ENCODE measurements at regions not wholly inside any gene's neighbourhood (a gene's known extent, or its start where the extent isn't known, plus 50 kb on each side); places are given as distances from the start of the nearest gene placed in this dataset.

DNA sequence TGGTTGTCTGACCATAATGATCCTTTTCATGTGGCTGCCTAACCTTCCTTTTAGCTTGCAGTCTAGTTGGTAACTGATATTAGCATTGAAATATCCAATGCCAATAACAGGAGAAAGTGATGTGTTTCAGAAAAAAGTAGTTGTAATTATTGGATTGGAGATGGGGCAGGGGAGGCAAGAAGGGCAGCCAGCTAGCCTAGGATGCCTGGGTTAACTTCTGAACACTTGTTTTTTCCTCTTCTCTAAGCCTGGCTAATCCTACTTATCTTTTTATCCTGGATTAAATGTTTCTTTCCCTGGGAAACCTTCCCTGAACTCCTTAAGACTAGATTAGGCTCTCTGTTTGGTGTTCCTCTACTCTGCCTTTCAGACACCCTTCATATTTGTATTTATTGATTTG lies 380.2 kb downstream of the TMEM135 start:
- TF ChIP-seq, protein P1, sequence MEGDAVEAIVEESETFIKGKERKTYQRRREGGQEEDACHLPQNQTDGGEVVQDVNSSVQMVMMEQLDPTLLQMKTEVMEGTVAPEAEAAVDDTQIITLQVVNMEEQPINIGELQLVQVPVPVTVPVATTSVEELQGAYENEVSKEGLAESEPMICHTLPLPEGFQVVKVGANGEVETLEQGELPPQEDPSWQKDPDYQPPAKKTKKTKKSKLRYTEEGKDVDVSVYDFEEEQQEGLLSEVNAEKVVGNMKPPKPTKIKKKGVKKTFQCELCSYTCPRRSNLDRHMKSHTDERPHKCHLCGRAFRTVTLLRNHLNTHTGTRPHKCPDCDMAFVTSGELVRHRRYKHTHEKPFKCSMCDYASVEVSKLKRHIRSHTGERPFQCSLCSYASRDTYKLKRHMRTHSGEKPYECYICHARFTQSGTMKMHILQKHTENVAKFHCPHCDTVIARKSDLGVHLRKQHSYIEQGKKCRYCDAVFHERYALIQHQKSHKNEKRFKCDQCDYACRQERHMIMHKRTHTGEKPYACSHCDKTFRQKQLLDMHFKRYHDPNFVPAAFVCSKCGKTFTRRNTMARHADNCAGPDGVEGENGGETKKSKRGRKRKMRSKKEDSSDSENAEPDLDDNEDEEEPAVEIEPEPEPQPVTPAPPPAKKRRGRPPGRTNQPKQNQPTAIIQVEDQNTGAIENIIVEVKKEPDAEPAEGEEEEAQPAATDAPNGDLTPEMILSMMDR (IDR thresholded peaks at IDR 0.05): no peak
- no peak for TF ChIP-seq POLR2A (IDR thresholded peaks at IDR 0.05)
